GM12878 (cell line): ENCODE measurements at regions not wholly inside any gene's neighbourhood (a gene's known extent, or its start where the extent isn't known, plus 50 kb on each side); places are given as distances from the start of the nearest gene placed in this dataset.

Experiments
- ATAC-seq: fragments of 200-7000 bp; cut with Tn5 transposase; 3 replicates; pipeline ENCODE4 v1.9.1; 2020; ENCODE audit warnings: mild to moderate bottlenecking, moderate library complexity
- BruUV-seq: library from RNA; stranded (reverse); fragments of 400-500 nt; replicated peaks from 2 replicates; lab custom pipeline; 2021; lab: Mats Ljungman, UMichigan
- CTCF ChIA-PET: fragments of 300-600 bp; sonication (Branson Sonifier 250); formaldehyde crosslinking; extraction: SDS; loops from one replicate; lab custom pipeline; 2021; ENCODE audit warnings: inconsistent platforms; lab: Yijun Ruan, JAX
- POLR2A ChIA-PET: fragments of 350-600 bp; formaldehyde crosslinking; extraction: SDS; loops from one replicate; lab custom pipeline; 2021; ENCODE audit warnings: inconsistent platforms; lab: Charles Lee
- RAD21 ChIA-PET: fragments of 300-600 bp; sonication (Branson Sonifier 250); formaldehyde crosslinking; loops from one replicate; lab custom pipeline; 2023; ENCODE audit warnings: antibody characterized with exemption; ENCODE audit not compliant: unreplicated experiment; lab: Charles Lee
- SMC1A ChIA-PET: fragments of 300-600 bp; sonication (Branson Sonifier 250); formaldehyde crosslinking; loops from one replicate; lab custom pipeline; 2023; ENCODE audit not compliant: unreplicated experiment, uncharacterized antibody; lab: Charles Lee
- DNase-seq: peaks from one replicate; pipeline ENCODE4 v3.0.0-alpha.2; 2011; ENCODE audit warnings: low read depth, low spot score
- FAIRE-seq: peaks from 3 replicates; lab custom pipeline; 2011; peaks lifted over from hg19 to GRCh38; lab: Jason Lieb, UNC
- H2AFZ ChIP-seq: 2 replicates; pipeline ENCODE4 v1.6.0; 2011; ENCODE audit warnings: low read depth, low read length, control low read depth; ENCODE audit not compliant: control insufficient read depth
- H3K27ac ChIP-seq: 2 replicates; pipeline ENCODE4 v1.5.1; 2011; ENCODE audit warnings: control low read depth; ENCODE audit not compliant: control insufficient read depth, insufficient read depth
- H3K27me3 ChIP-seq, 2 experiments: replicated peaks in 1 of 2; 2 replicates each; pipeline versions ENCODE4 v1.6.0 to v1.6.1; 2011; ENCODE audit warnings: low read length in 1 of 2; ENCODE audit not compliant: control insufficient read depth in 2 of 2, insufficient read depth in 2 of 2
- H3K36me3 ChIP-seq, 2 experiments: 2 replicates each; pipeline ENCODE4 v1.5.1; 2011; ENCODE audit warnings: low read length in 1 of 2; ENCODE audit not compliant: control insufficient read depth in 2 of 2, insufficient read depth in 2 of 2
- H3K4me1 ChIP-seq: 2 replicates; pipeline ENCODE4 v1.6.1; 2011; ENCODE audit warnings: mild to moderate bottlenecking, low read length, moderate library complexity, mixed read lengths; ENCODE audit not compliant: control insufficient read depth, insufficient read depth
- H3K4me2 ChIP-seq: 2 replicates; pipeline ENCODE4 v1.6.0; 2011; ENCODE audit warnings: control low read depth; ENCODE audit not compliant: control insufficient read depth, insufficient read depth
- H3K4me3 ChIP-seq: fragments of 200-600 bp; sonication (generic); 2 replicates; pipeline ENCODE4 v1.5.1; 2016
- H3K79me2 ChIP-seq: 2 replicates; pipeline ENCODE4 v1.6.0; 2011; ENCODE audit warnings: low read length; ENCODE audit not compliant: control insufficient read depth, insufficient read depth
- H3K9ac ChIP-seq: 2 replicates; pipeline ENCODE4 v1.8.0; 2011; ENCODE audit warnings: low read length, control low read depth, mixed read lengths; ENCODE audit not compliant: control insufficient read depth, insufficient read depth
- H3K9me3 ChIP-seq: replicated peaks from 3 replicates; pipeline ENCODE4 v1.5.1; 2011; ENCODE audit warnings: mild to moderate bottlenecking, low read length; ENCODE audit not compliant: control insufficient read depth, insufficient read depth
- H4K20me1 ChIP-seq: 2 replicates; pipeline ENCODE4 v1.6.0; 2011; ENCODE audit not compliant: control insufficient read depth, insufficient read depth
- CBX3 ChIP-seq: fragments of 200-600 bp; sonication (generic); IDR thresholded peaks from 2 replicates; pipeline ENCODE4 v1.6.1; 2016; ENCODE audit warnings: low read depth, borderline replicate concordance
- GATAD2B ChIP-seq: fragments of 450-650 bp; conservative IDR thresholded peaks from 2 replicates; pipeline ENCODE4 v1.6.1; 2017; ENCODE audit warnings: low read depth, mild to moderate bottlenecking, moderate library complexity
- NFYA ChIP-seq: IDR thresholded peaks from 2 replicates; pipeline ENCODE4 v1.6.1; 2011; ENCODE audit warnings: low read depth, mild to moderate bottlenecking, low read length, improper control_type of control experiment, borderline replicate concordance
- SMAD1 ChIP-seq: fragments of 450-650 bp; IDR thresholded peaks from 2 replicates; pipeline ENCODE4 v1.6.1; 2018; ENCODE audit warnings: mild to moderate bottlenecking, low read depth; ENCODE audit not compliant: partially characterized antibody
- YY1 ChIP-seq: IDR thresholded peaks from 2 replicates; pipeline ENCODE4 v1.6.1; 2011; ENCODE audit warnings: low read depth, mild to moderate bottlenecking, low read length
- WGBS: methylation state at CpG from one replicate; pipeline ENCODE4 v1.1.6; 2016; ENCODE audit warnings: low lambda C conversion rate; ENCODE audit not compliant: insufficient replicate concordance, insufficient coverage; ENCODE audit errors: missing lambda C conversion rate; 5-methylcytosine and 5-hydroxymethylcytosine counted together
- in situ Hi-C: fragments of 300-500 bp; cut with MboI; formaldehyde crosslinking; loops from 9 replicates; pipeline ENCODE4 v1.14.3; 2018; ENCODE audit warnings: mixed read lengths
- intact Hi-C: fragments of 100-400 bp; cut with micrococcal nuclease; formaldehyde crosslinking; loops from one replicate; pipeline ENCODE4 v1.14.2; 2022; ENCODE audit not compliant: unreplicated experiment
- TF ChIP-seq, protein P1 (sequence below): IDR thresholded peaks from 2 replicates; pipeline ENCODE4 v1.6.1; 2012; ENCODE audit warnings: mild to moderate bottlenecking, low read depth, low read length

DNA sequence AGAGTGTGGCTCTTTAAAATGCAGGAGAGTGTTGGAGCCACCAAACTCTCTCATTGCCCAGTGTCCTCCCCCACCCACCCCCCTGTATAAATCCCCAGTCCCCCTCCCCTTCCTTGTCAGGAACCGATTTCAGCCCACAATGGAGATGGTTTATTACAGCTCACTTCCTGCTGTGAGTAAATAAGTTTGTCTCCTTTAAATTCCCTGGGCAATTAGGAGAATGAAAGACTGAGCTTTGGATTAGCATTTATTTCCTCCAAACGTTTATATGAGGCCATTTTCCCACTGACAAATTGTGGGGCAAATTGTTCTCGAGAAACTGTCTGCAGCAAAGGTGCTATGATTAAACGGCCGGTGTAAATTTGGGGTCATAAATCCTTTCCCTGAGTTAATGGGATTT, 128.8 kb downstream of the DHX35 start:
- Histone ChIP-seq H4K20me1 (no peaks in the 10 kb centered on the region), H3K27me3 (peaks cover under 1 to 2% of the 10 kb centered on the region in 2 experiments; a peak in 3 of 4 replicates), H3K79me2 (no peaks in the 10 kb centered on the region), H2AFZ (no peak overlapping the region), H3K4me1 (no peaks in the 10 kb centered on the region), H3K27ac (no peak overlapping the region), H3K36me3 (no peaks in the 10 kb centered on the region), H3K4me2 (no peak overlapping the region), H3K9ac (no peak overlapping the region), H3K9me3 (no peaks in the 10 kb centered on the region), H3K4me3 (no peak overlapping the region)
- FAIRE-seq = no peak
- RAD21 ChIA-PET = interaction anchor here (1.2 kb wide), 1 partner anchor 40 kb away, joined by 3 read pairs; no protein-coding TSS in a partner anchor
- WGBS = 20% methylated on average over 4 of the region's 5 CpGs
- DNase-seq = no peak
- intact Hi-C loops = no loop called here
- in situ Hi-C loops = no loop called here
- no peak for ATAC-seq
- BruUV-seq = no TSS peak
- TF ChIP-seq NFYA = no peak
- no peak for TF ChIP-seq GATAD2B
- no peak for TF ChIP-seq SMAD1
- no peak for TF ChIP-seq YY1
- no peak for TF ChIP-seq CBX3
- TF ChIP-seq, protein P1, sequence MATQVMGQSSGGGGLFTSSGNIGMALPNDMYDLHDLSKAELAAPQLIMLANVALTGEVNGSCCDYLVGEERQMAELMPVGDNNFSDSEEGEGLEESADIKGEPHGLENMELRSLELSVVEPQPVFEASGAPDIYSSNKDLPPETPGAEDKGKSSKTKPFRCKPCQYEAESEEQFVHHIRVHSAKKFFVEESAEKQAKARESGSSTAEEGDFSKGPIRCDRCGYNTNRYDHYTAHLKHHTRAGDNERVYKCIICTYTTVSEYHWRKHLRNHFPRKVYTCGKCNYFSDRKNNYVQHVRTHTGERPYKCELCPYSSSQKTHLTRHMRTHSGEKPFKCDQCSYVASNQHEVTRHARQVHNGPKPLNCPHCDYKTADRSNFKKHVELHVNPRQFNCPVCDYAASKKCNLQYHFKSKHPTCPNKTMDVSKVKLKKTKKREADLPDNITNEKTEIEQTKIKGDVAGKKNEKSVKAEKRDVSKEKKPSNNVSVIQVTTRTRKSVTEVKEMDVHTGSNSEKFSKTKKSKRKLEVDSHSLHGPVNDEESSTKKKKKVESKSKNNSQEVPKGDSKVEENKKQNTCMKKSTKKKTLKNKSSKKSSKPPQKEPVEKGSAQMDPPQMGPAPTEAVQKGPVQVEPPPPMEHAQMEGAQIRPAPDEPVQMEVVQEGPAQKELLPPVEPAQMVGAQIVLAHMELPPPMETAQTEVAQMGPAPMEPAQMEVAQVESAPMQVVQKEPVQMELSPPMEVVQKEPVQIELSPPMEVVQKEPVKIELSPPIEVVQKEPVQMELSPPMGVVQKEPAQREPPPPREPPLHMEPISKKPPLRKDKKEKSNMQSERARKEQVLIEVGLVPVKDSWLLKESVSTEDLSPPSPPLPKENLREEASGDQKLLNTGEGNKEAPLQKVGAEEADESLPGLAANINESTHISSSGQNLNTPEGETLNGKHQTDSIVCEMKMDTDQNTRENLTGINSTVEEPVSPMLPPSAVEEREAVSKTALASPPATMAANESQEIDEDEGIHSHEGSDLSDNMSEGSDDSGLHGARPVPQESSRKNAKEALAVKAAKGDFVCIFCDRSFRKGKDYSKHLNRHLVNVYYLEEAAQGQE = no peak
- SMC1A ChIA-PET = no interaction called here
- CTCF ChIA-PET = interaction anchor here (1.0 to 1.5 kb wide), 2 partner anchors 10 to 12 kb away, joined by 4 to 5 read pairs; no protein-coding TSS in a partner anchor
- POLR2A ChIA-PET = no interaction called here
